Neural progenitor cell (in vitro differentiated cells): ENCODE measurements at regions not wholly inside any gene's neighbourhood (a gene's known extent, or its start where the extent isn't known, plus 50 kb on each side); places are given as distances from the start of the nearest gene placed in this dataset.

Source experiments
- CTCF ChIP-seq: fragments of 200-600 bp; sonication (generic); IDR thresholded peaks from 2 replicates; pipeline ENCODE4 v1.5.1; 2017; ENCODE audit warnings: antibody characterized with exemption, mild to moderate bottlenecking
- EZH2 ChIP-seq: fragments of 200-600 bp; sonication (generic); IDR thresholded peaks from 2 replicates; pipeline ENCODE4 v1.6.1; 2017; ENCODE audit warnings: antibody characterized with exemption, mild to moderate bottlenecking, moderate library complexity

GRCh38 chr9:89697553-89697952 lies 92.7 kb downstream of the GADD45G start:
- TF ChIP-seq CTCF (no peak), EZH2 (no peak)
